ENCODE measurements at regions not wholly inside any gene's neighbourhood (a gene's known extent, or its start where the extent isn't known, plus 50 kb on each side); places are given as distances from the start of the nearest gene placed in this dataset.

DNA sequence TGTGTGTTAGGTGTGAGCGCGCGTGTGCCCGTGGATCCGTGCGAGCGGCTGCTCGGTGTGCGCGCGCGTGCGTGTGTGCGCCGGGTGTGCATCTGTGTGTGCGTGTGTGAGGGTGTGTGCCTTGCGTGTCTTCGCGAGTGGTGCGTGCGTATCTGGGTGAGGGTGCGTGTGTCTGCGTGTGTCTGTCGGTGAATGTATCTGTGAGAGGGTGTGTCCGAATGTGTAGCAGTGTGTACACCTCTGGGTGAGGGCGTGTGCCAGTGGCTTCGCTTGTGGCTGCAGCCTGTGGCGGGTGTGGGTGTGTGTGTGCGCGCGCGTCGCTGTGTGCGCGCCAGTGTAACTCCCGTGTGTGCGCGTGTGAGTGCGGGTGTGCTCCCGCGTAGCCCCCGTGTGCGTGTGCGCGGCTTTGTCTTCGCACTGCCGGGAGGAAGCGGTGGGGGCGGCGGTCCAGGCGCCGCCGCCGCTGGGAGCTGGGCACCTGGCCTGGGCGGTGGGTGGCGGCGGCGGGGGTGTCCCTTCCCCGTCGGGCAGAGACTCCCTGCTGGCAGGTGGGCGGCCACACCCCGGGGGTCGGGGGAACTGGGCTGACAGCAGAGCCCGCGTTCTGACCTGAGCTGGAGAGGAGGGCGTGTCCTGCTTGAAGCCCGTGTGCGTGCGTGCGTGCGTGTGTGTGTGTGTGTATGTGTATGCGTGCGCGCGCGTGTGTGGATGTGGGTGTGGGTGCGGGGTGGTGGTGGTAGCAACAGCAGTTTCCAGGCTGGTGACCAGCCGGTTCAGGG is 61.3 kb upstream of the EPB41L1 start:
- Histone ChIP-seq H3K4me3 (ENCODE audit: low read depth in 1 of 3, low read length in 3 of 3) (peak overlapping the region; percentile 7 to 78 (median 72)), H3K4me1 (ENCODE audit: control insufficient read depth in 4 of 4, insufficient read depth in 4 of 4, low read length in 3 of 4) (peaks cover 8 to 15% (median 11%) of the 10 kb centered on the region in 4 donors), H3K9me3 (ENCODE audit: control insufficient read depth in 4 of 4, low read length in 3 of 4) (no peaks in the 10 kb centered on the region), H3K27me3 (ENCODE audit: control insufficient read depth in 4 of 4, insufficient read depth in 4 of 4, low read length in 3 of 4) (no peaks in the 10 kb centered on the region), H3K36me3 (ENCODE audit: control insufficient read depth in 4 of 4, insufficient read depth in 3 of 4, low read depth in 1 of 4, low read length in 3 of 4) (no peaks in the 10 kb centered on the region), H3K27ac (ENCODE audit: low read depth in 1 of 2, low read length in 2 of 2) (no peak overlapping the region), H3K9ac (ENCODE audit: low read depth in 1 of 2, low read length in 2 of 2) (no peak overlapping the region)
- TF ChIP-seq GABPA (IDR thresholded peaks at IDR 0.05 in 1 of 2, conservative IDR thresholded peaks at IDR 0.05 in 1 of 2) (no peak), SP1 (IDR thresholded peaks at IDR 0.05) (no peak), HNF4A (conservative IDR thresholded peaks at IDR 0.05) (no peak), JUND (IDR thresholded peaks at IDR 0.05) (no peak), TAF1 (conservative IDR thresholded peaks at IDR 0.05) (no peak), HNF4G (IDR thresholded peaks at IDR 0.05) (no peak), YY1 (IDR thresholded peaks at IDR 0.05) (no peak)
- TF ChIP-seq, protein P1, sequence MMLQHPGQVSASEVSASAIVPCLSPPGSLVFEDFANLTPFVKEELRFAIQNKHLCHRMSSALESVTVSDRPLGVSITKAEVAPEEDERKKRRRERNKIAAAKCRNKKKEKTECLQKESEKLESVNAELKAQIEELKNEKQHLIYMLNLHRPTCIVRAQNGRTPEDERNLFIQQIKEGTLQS (IDR thresholded peaks at IDR 0.05): no peak
- TF ChIP-seq, protein P2, sequence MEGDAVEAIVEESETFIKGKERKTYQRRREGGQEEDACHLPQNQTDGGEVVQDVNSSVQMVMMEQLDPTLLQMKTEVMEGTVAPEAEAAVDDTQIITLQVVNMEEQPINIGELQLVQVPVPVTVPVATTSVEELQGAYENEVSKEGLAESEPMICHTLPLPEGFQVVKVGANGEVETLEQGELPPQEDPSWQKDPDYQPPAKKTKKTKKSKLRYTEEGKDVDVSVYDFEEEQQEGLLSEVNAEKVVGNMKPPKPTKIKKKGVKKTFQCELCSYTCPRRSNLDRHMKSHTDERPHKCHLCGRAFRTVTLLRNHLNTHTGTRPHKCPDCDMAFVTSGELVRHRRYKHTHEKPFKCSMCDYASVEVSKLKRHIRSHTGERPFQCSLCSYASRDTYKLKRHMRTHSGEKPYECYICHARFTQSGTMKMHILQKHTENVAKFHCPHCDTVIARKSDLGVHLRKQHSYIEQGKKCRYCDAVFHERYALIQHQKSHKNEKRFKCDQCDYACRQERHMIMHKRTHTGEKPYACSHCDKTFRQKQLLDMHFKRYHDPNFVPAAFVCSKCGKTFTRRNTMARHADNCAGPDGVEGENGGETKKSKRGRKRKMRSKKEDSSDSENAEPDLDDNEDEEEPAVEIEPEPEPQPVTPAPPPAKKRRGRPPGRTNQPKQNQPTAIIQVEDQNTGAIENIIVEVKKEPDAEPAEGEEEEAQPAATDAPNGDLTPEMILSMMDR (IDR thresholded peaks at IDR 0.05; ENCODE audit: low read depth, low read length, missing input control): no peak
- no peak for DNase-seq (ENCODE audit: low spot score)
- 1% methylated on average over 78 of the region's 78 CpGs for WGBS

DNA sequence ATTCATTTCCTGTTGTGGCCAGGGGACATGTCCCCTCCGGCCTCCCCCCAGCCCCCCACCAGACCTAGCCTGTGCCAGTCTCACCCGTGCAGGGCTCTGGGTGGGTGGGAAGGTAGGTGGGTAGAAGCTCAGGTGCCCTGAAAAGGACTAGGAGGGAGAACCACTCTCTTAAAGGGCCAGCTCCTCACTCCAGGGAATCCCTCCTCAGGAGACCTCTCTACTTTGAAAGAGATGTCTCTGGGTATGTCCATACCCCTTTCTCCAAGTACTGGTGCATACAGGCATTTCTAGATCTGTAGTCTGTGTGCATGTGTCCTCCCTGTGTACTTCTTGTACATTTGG is 60.8 kb upstream of the EPB41L1 start:
- H3K9ac ChIP-seq (ENCODE audit: low read depth in 1 of 2, low read length in 2 of 2): peak overlapping the region in 1 of 2 donors; percentile 36
- peak overlapping the region in 2 of 3 donors; percentile 72 to 78 for H3K4me3 ChIP-seq (ENCODE audit: low read depth in 1 of 3, low read length in 3 of 3)
- DNase-seq (ENCODE audit: low spot score): no peak
- H3K27ac ChIP-seq (ENCODE audit: low read depth in 1 of 2, low read length in 2 of 2): no peak overlapping the region
- 3% methylated on average over 2 of the region's 2 CpGs for WGBS
- H3K9me3 ChIP-seq (ENCODE audit: control insufficient read depth in 4 of 4, low read length in 3 of 4): no peaks in the 10 kb centered on the region
- H3K36me3 ChIP-seq (ENCODE audit: control insufficient read depth in 4 of 4, insufficient read depth in 3 of 4, low read depth in 1 of 4, low read length in 3 of 4): no peaks in the 10 kb centered on the region
- H3K4me1 ChIP-seq (ENCODE audit: control insufficient read depth in 4 of 4, insufficient read depth in 4 of 4, low read length in 3 of 4): peaks cover 9 to 15% (median 11%) of the 10 kb centered on the region in 4 donors
- no peaks in the 10 kb centered on the region for H3K27me3 ChIP-seq (ENCODE audit: control insufficient read depth in 4 of 4, insufficient read depth in 4 of 4, low read length in 3 of 4)
- TF ChIP-seq, protein P3, sequence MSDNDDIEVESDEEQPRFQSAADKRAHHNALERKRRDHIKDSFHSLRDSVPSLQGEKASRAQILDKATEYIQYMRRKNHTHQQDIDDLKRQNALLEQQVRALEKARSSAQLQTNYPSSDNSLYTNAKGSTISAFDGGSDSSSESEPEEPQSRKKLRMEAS (IDR thresholded peaks at IDR 0.05): no peak
- TF ChIP-seq TAF1 (conservative IDR thresholded peaks at IDR 0.05): no peak
- TF ChIP-seq SP1 (IDR thresholded peaks at IDR 0.05): no peak
- no peak for TF ChIP-seq FOXA1 (IDR thresholded peaks at IDR 0.05)
- TF ChIP-seq RAD21 (IDR thresholded peaks at IDR 0.05): no peak
- TF ChIP-seq FOXA2 (IDR thresholded peaks at IDR 0.05): no peak
- TF ChIP-seq YY1 (IDR thresholded peaks at IDR 0.05): no peak
- no peak for TF ChIP-seq HNF4G (IDR thresholded peaks at IDR 0.05)
- TF ChIP-seq, protein P1 (IDR thresholded peaks at IDR 0.05): no peak
- TF ChIP-seq NR2F2 (IDR thresholded peaks at IDR 0.05): no peak
- no peak for TF ChIP-seq GABPA (IDR thresholded peaks at IDR 0.05 in 1 of 2, conservative IDR thresholded peaks at IDR 0.05 in 1 of 2)
- TF ChIP-seq, protein P4, sequence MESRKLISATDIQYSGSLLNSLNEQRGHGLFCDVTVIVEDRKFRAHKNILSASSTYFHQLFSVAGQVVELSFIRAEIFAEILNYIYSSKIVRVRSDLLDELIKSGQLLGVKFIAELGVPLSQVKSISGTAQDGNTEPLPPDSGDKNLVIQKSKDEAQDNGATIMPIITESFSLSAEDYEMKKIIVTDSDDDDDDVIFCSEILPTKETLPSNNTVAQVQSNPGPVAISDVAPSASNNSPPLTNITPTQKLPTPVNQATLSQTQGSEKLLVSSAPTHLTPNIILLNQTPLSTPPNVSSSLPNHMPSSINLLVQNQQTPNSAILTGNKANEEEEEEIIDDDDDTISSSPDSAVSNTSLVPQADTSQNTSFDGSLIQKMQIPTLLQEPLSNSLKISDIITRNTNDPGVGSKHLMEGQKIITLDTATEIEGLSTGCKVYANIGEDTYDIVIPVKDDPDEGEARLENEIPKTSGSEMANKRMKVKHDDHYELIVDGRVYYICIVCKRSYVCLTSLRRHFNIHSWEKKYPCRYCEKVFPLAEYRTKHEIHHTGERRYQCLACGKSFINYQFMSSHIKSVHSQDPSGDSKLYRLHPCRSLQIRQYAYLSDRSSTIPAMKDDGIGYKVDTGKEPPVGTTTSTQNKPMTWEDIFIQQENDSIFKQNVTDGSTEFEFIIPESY (IDR thresholded peaks at IDR 0.05): no peak
- TF ChIP-seq JUND (IDR thresholded peaks at IDR 0.05): no peak
- TF ChIP-seq, protein P2 (IDR thresholded peaks at IDR 0.05; ENCODE audit: low read depth, low read length, missing input control): no peak
- TF ChIP-seq RXRA (IDR thresholded peaks at IDR 0.05): no peak
